Large intestine (tissue), 3 donors: ENCODE measurements at regions not wholly inside any gene's neighbourhood (a gene's known extent, or its start where the extent isn't known, plus 50 kb on each side); places are given as distances from the start of the nearest gene placed in this dataset.
"Not testable (repeated sequence)": the region's sequence is repeated elsewhere in the genome, so short reads cannot be mapped to it uniquely, and the experiment has no call there.

ENCODE experiments used
- DNase-seq, 2 donors: peaks; one replicate each; pipeline versions ENCODE4 v3.0.0 to v3.0.0-alpha.2; 2013
- H3K27ac ChIP-seq: one replicate; pipeline ENCODE4 v1.5.1; 2013; ENCODE audit warnings: low read length
- H3K27me3 ChIP-seq: 2 replicates; pipeline ENCODE4 v1.6.1; 2013; ENCODE audit warnings: low read length; ENCODE audit not compliant: control insufficient read depth, insufficient read depth
- H3K36me3 ChIP-seq: 2 replicates; pipeline ENCODE4 v1.6.1; 2013; ENCODE audit warnings: low read length; ENCODE audit not compliant: control insufficient read depth, insufficient read depth
- H3K4me1 ChIP-seq: one replicate; pipeline ENCODE4 v1.6.1; 2013; ENCODE audit warnings: low read length; ENCODE audit not compliant: control insufficient read depth, insufficient read depth
- H3K4me3 ChIP-seq: one replicate; pipeline ENCODE4 v1.5.1; 2013; ENCODE audit warnings: low read length
- H3K9me3 ChIP-seq: one replicate; pipeline ENCODE4 v1.6.1; 2013; ENCODE audit warnings: mild to moderate bottlenecking, low read depth, low read length, moderate library complexity; ENCODE audit not compliant: control insufficient read depth
- WGBS: methylation state at CpG from one replicate; pipeline ENCODE4 v1.1.5; 2013; ENCODE audit warnings: low lambda C conversion rate; ENCODE audit not compliant: insufficient coverage; 5-methylcytosine and 5-hydroxymethylcytosine counted together

GRCh38 chr15:44848859-44849258 is 107.6 kb upstream of the TERB2 start:
- not testable (repeated sequence) for H3K9me3 ChIP-seq, H3K27me3 ChIP-seq, H3K27ac ChIP-seq, H3K4me3 ChIP-seq, H3K36me3 ChIP-seq, DNase-seq, H3K4me1 ChIP-seq
- 100% methylated on average over 1 of the region's 5 CpGs for WGBS

- 93% methylated on average over 2 of the region's 6 CpGs for WGBS
- H3K27me3 ChIP-seq, H3K9me3 ChIP-seq, H3K4me3 ChIP-seq, H3K27ac ChIP-seq, DNase-seq, H3K36me3 ChIP-seq, H3K4me1 ChIP-seq: not testable (repeated sequence)
Measured at GRCh38 chr15:44849701-44850403, 106.6 kb upstream of the TERB2 start.

- no CpG with 5 or more reads among the region's 4 CpGs for WGBS
- peak; percentile 23 to 40 for DNase-seq
- not testable (repeated sequence) for H3K27ac ChIP-seq, H3K36me3 ChIP-seq, H3K4me3 ChIP-seq, H3K9me3 ChIP-seq, H3K27me3 ChIP-seq, H3K4me1 ChIP-seq
Measured at GRCh38 chr15:44853304-44853950, 103.1 kb upstream of the TERB2 start.

GRCh38 chr15:44854696-44855095 is 101.8 kb upstream of the TERB2 start:
- not testable (repeated sequence) for H3K27me3 ChIP-seq, H3K27ac ChIP-seq, H3K9me3 ChIP-seq, H3K36me3 ChIP-seq, H3K4me1 ChIP-seq, DNase-seq, H3K4me3 ChIP-seq
- no CpG with 5 or more reads among the region's 4 CpGs for WGBS

- H3K4me1 ChIP-seq, DNase-seq, H3K27ac ChIP-seq, H3K4me3 ChIP-seq, H3K9me3 ChIP-seq, H3K36me3 ChIP-seq, H3K27me3 ChIP-seq: not testable (repeated sequence)
- WGBS = no CpG with 5 or more reads among the region's 3 CpGs
Measured at GRCh38 chr15:44856284-44856683, 100.2 kb upstream of the TERB2 start.

GRCh38 chr15:44857164-44857710 is 99.2 kb upstream of the TERB2 start:
- H3K27me3 ChIP-seq, H3K4me3 ChIP-seq, DNase-seq, H3K27ac ChIP-seq, H3K36me3 ChIP-seq, H3K9me3 ChIP-seq, H3K4me1 ChIP-seq: not testable (repeated sequence)
- WGBS = no CpG with 5 or more reads among the region's 3 CpGs

- H3K4me3 ChIP-seq, H3K27me3 ChIP-seq, H3K4me1 ChIP-seq, DNase-seq, H3K27ac ChIP-seq, H3K36me3 ChIP-seq, H3K9me3 ChIP-seq: not testable (repeated sequence)
- no CpG with 5 or more reads among the region's 2 CpGs for WGBS
Measured at GRCh38 chr15:44859088-44859487, 97.4 kb upstream of the TERB2 start.

- not testable (repeated sequence) for H3K27me3 ChIP-seq, H3K4me1 ChIP-seq, H3K4me3 ChIP-seq, H3K9me3 ChIP-seq, H3K36me3 ChIP-seq, H3K27ac ChIP-seq, DNase-seq
- WGBS = no CpG with 5 or more reads among the region's 2 CpGs
Measured at GRCh38 chr15:44860168-44860567, 96.3 kb upstream of the TERB2 start.

GRCh38 chr15:44861439-44861910 is 95.0 kb upstream of the TERB2 start:
- H3K9me3 ChIP-seq = peaks cover 5% of the 10 kb centered on the region
- H3K4me3 ChIP-seq = no peak overlapping the region
- H3K27me3 ChIP-seq = no peaks in the 10 kb centered on the region
- H3K4me1 ChIP-seq = no peaks in the 10 kb centered on the region
- H3K27ac ChIP-seq = no peak overlapping the region
- WGBS = no CpG with 5 or more reads among the region's 14 CpGs
- no peak for DNase-seq
- no peaks in the 10 kb centered on the region for H3K36me3 ChIP-seq

- no peak overlapping the region for H3K4me3 ChIP-seq
- H3K27me3 ChIP-seq = no peaks in the 10 kb centered on the region
- WGBS = no CpG with 5 or more reads among the region's 6 CpGs
- H3K36me3 ChIP-seq = no peaks in the 10 kb centered on the region
- H3K9me3 ChIP-seq = peaks cover 5% of the 10 kb centered on the region
- no peaks in the 10 kb centered on the region for H3K4me1 ChIP-seq
- H3K27ac ChIP-seq = no peak overlapping the region
- no peak for DNase-seq
Measured at GRCh38 chr15:44861917-44862316, 94.6 kb upstream of the TERB2 start.

GRCh38 chr15:44862866-44863265 is 93.6 kb upstream of the TERB2 start:
- no CpG with 5 or more reads among the region's 1 CpG for WGBS
- H3K4me1 ChIP-seq, H3K4me3 ChIP-seq, H3K9me3 ChIP-seq, H3K27me3 ChIP-seq, H3K27ac ChIP-seq, H3K36me3 ChIP-seq, DNase-seq: not testable (repeated sequence)
